Hepatocyte (in vitro differentiated cells): ENCODE measurements at regions not wholly inside any gene's neighbourhood (a gene's known extent, or its start where the extent isn't known, plus 50 kb on each side); places are given as distances from the start of the nearest gene placed in this dataset.

Source experiments
- EZH2 ChIP-seq: fragments of 200-600 bp; sonication (generic); IDR thresholded peaks from 2 replicates; pipeline ENCODE4 v1.6.1; 2016; ENCODE audit warnings: antibody characterized with exemption, mild to moderate bottlenecking, borderline replicate concordance
- TF ChIP-seq, protein P1 (sequence below): fragments of 200-600 bp; sonication (generic); IDR thresholded peaks from 2 replicates; pipeline ENCODE4 v1.5.1; 2016; ENCODE audit warnings: antibody characterized with exemption, mild to moderate bottlenecking; ENCODE audit not compliant: poor library complexity

- no peak for TF ChIP-seq EZH2
- TF ChIP-seq, protein P1, sequence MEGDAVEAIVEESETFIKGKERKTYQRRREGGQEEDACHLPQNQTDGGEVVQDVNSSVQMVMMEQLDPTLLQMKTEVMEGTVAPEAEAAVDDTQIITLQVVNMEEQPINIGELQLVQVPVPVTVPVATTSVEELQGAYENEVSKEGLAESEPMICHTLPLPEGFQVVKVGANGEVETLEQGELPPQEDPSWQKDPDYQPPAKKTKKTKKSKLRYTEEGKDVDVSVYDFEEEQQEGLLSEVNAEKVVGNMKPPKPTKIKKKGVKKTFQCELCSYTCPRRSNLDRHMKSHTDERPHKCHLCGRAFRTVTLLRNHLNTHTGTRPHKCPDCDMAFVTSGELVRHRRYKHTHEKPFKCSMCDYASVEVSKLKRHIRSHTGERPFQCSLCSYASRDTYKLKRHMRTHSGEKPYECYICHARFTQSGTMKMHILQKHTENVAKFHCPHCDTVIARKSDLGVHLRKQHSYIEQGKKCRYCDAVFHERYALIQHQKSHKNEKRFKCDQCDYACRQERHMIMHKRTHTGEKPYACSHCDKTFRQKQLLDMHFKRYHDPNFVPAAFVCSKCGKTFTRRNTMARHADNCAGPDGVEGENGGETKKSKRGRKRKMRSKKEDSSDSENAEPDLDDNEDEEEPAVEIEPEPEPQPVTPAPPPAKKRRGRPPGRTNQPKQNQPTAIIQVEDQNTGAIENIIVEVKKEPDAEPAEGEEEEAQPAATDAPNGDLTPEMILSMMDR, result no peak
Measured at GRCh38 chr5:152086668-152087067, 162.0 kb upstream of the GLRA1 start.
